Endothelial cell of umbilical vein (primary cell): ENCODE measurements at regions not wholly inside any gene's neighbourhood (a gene's known extent, or its start where the extent isn't known, plus 50 kb on each side); places are given as distances from the start of the nearest gene placed in this dataset.

Source experiments
- BruUV-seq: library from RNA; stranded (reverse); fragments of 400-500 nt; replicated peaks from 2 replicates; lab custom pipeline; 2021; lab: Mats Ljungman, UMichigan
- CTCF ChIA-PET: fragments of 300-600, 350-600 bp; sonication (Branson Sonifier 250); formaldehyde crosslinking; loops from one replicate; lab custom pipeline; 2021; ENCODE audit warnings: antibody characterized with exemption, inconsistent platforms; lab: Charles Lee
- POLR2A ChIA-PET: fragments of 300-600, 350-600 bp; sonication (Branson Sonifier 250); formaldehyde crosslinking; loops from one replicate; lab custom pipeline; 2021; ENCODE audit warnings: antibody characterized with exemption, inconsistent platforms; lab: Charles Lee
- DNase-seq: peaks from one replicate; pipeline ENCODE4 v3.0.0-alpha.2; 2011; ENCODE audit warnings: low read depth, low spot score
- FAIRE-seq: peaks from 2 replicates; lab custom pipeline; 2011; peaks lifted over from hg19 to GRCh38; lab: Jason Lieb, UNC
- H2AFZ ChIP-seq: 2 replicates; pipeline ENCODE4 v1.6.0; 2012; ENCODE audit warnings: low read depth, low read length, control low read depth, inconsistent platforms
- H3K27ac ChIP-seq: 2 replicates; pipeline ENCODE4 v1.5.1; 2011; ENCODE audit warnings: low read depth, mild to moderate bottlenecking, control low read depth, low read length, moderate library complexity; ENCODE audit not compliant: insufficient read depth
- H3K27me3 ChIP-seq, 2 experiments: 2 replicates each; pipeline versions ENCODE4 v1.6.0 to v1.6.1; 2011; ENCODE audit warnings: low read length in 2 of 2, mixed read lengths in 1 of 2; ENCODE audit not compliant: control insufficient read depth in 2 of 2, insufficient read depth in 2 of 2
- H3K36me3 ChIP-seq, 2 experiments: 2 replicates in 1 of 2; 3 replicates in 1 of 2; pipeline ENCODE4 v1.5.1; 2011; ENCODE audit warnings: low read length in 2 of 2, mild to moderate bottlenecking in 1 of 2, moderate library complexity in 1 of 2; ENCODE audit not compliant: control insufficient read depth in 2 of 2, insufficient read depth in 2 of 2; ENCODE audit errors: extremely low read depth in 1 of 2
- H3K4me1 ChIP-seq: 3 replicates; pipeline ENCODE4 v1.5.1; 2011; ENCODE audit warnings: mild to moderate bottlenecking, low read length; ENCODE audit not compliant: control insufficient read depth, insufficient read depth; ENCODE audit errors: extremely low read depth
- H3K4me2 ChIP-seq: 2 replicates; pipeline ENCODE4 v1.6.1; 2011; ENCODE audit warnings: low read length, control low read depth, mixed read lengths; ENCODE audit not compliant: insufficient read depth
- H3K4me3 ChIP-seq, 3 experiments: fragments of 200-600 bp in 1 of 3; sonication (generic), shearing (Covaris generic) in 1 of 3; replicated peaks in 1 of 3; 2 replicates each; pipeline ENCODE4 v1.5.1; 2011 to 2016; ENCODE audit warnings: control low read depth in 3 of 3, low read length in 3 of 3, mild to moderate bottlenecking in 2 of 3, inconsistent platforms in 1 of 3, low read depth in 1 of 3, moderate library complexity in 1 of 3; ENCODE audit not compliant: insufficient read depth in 1 of 3
- H3K79me2 ChIP-seq: 2 replicates; pipeline ENCODE4 v1.6.0; 2012; ENCODE audit warnings: low read length, inconsistent platforms; ENCODE audit not compliant: control insufficient read depth, insufficient read depth
- H3K9ac ChIP-seq: replicated peaks from 2 replicates; pipeline ENCODE3; 2011; ENCODE audit warnings: low read length, control low read depth; ENCODE audit not compliant: insufficient read depth; ENCODE audit errors: extremely low read depth
- H3K9me1 ChIP-seq: replicated peaks from 3 replicates; pipeline ENCODE4 v1.6.0; 2011; ENCODE audit warnings: mild to moderate bottlenecking, low read length; ENCODE audit not compliant: control insufficient read depth, insufficient read depth; ENCODE audit errors: extremely low read depth
- H3K9me3 ChIP-seq: replicated peaks from 2 replicates; pipeline ENCODE4 v1.5.1; 2012; ENCODE audit warnings: low read length, inconsistent platforms; ENCODE audit not compliant: control insufficient read depth, insufficient read depth
- H4K20me1 ChIP-seq: replicated peaks from 2 replicates; pipeline ENCODE3; 2011; ENCODE audit warnings: mild to moderate bottlenecking, low read length; ENCODE audit not compliant: control insufficient read depth, insufficient read depth; ENCODE audit errors: extremely low read depth
- EZH2 ChIP-seq: IDR thresholded peaks from 2 replicates; pipeline ENCODE4 v1.6.1; 2012; ENCODE audit warnings: borderline replicate concordance, low read depth, mild to moderate bottlenecking, moderate library complexity, low read length, inconsistent platforms; ENCODE audit not compliant: severe bottlenecking
- FOS ChIP-seq: IDR thresholded peaks from 2 replicates; pipeline ENCODE4 v1.6.1; 2011; ENCODE audit warnings: mild to moderate bottlenecking, low read length, moderate library complexity, borderline replicate concordance; ENCODE audit not compliant: insufficient read depth
- GATA2 ChIP-seq: IDR thresholded peaks from 2 replicates; pipeline ENCODE4 v1.7.0; 2011; ENCODE audit warnings: low read depth, mild to moderate bottlenecking, moderate library complexity, mixed read lengths, low read length; ENCODE audit not compliant: insufficient read length, insufficient read depth
- JUN ChIP-seq: IDR thresholded peaks from 2 replicates; pipeline ENCODE4 v1.6.1; 2011; ENCODE audit warnings: borderline replicate concordance, low read depth; ENCODE audit not compliant: insufficient read length, insufficient read depth
- MYC ChIP-seq: IDR thresholded peaks from one replicate; pipeline ENCODE4 v1.6.1; 2011; ENCODE audit warnings: mild to moderate bottlenecking, low read depth, low read length
- POLR2A ChIP-seq: IDR thresholded peaks from 2 replicates; pipeline ENCODE4 v1.6.1; 2012; ENCODE audit warnings: low read depth, mild to moderate bottlenecking, control low read depth, low read length
- POLR2AphosphoS5 ChIP-seq: IDR thresholded peaks from 2 replicates; pipeline ENCODE4 v1.6.1; 2012; ENCODE audit warnings: low read depth, mild to moderate bottlenecking, control low read depth, low read length, moderate library complexity; ENCODE audit not compliant: insufficient read depth
- dilution Hi-C: fragments of 300-500 bp; cut with MboI; formaldehyde crosslinking; loops from one replicate; pipeline ENCODE4 v1.15.0; 2019; ENCODE audit warnings: low sequenced_read_pairs; ENCODE audit not compliant: extremely low pct_ligation_motif_present
- intact Hi-C: fragments of 100-400 bp; cut with micrococcal nuclease; formaldehyde crosslinking; loops from one replicate; pipeline ENCODE4 v1.10.0; 2022
- TF ChIP-seq, protein P1 (sequence below), 2 donors: IDR thresholded peaks; 1 replicate in 1 of 2; 2 replicates in 1 of 2; pipeline ENCODE4 v1.5.1; 2011; ENCODE audit warnings: low read length in 2 of 2, mild to moderate bottlenecking in 2 of 2, moderate library complexity in 2 of 2, control low read depth in 1 of 2, inconsistent platforms in 1 of 2, low read depth in 1 of 2; ENCODE audit not compliant: insufficient read depth in 1 of 2; ENCODE audit errors: extremely low read depth in 1 of 2
- TF ChIP-seq, protein P2 (sequence below): IDR thresholded peaks from 2 replicates; pipeline ENCODE4 v1.6.1; 2011; ENCODE audit not compliant: insufficient read depth, insufficient read length

DNA sequence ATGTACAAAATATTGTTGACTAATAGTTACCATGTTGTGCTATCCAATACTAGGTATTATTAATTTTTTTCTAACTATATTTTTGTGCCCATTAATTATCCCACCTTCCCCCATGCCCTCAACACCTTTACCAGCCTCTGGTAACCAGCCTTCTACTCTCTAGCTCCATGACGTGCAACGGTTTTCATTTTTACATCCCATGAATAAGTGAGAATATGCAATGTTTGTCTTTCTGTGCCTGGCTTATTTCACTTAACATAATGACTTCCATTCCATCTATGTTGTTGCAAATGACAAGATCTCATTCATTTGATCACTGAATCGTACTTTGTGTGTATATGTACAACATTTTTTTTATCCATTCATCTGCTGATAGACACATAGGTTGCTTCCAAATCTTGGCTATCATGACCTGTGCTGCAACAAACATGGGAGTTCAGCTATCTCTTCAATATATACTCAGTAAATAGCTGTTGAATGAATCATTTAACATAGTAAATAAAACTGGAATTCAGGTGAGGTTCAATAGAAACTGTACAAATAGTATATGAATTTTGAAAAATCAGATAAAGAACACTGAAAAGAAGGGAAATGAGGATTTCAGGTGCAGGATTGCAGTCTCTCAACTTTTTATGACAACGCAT is 509.0 kb upstream of the MIR17HG start:
- Histone ChIP-seq H3K9me1 (no peaks in the 10 kb centered on the region), H3K4me2 (no peak overlapping the region), H2AFZ (no peak overlapping the region), H3K9ac (no peak overlapping the region), H3K4me3 (no peak overlapping the region), H3K36me3 (no peaks in the 10 kb centered on the region), H3K4me1 (no peaks in the 10 kb centered on the region), H3K27me3 (no peaks in the 10 kb centered on the region), H4K20me1 (no peaks in the 10 kb centered on the region), H3K9me3 (no peaks in the 10 kb centered on the region), H3K27ac (no peak overlapping the region), H3K79me2 (no peaks in the 10 kb centered on the region)
- dilution Hi-C loops (no loop called here), intact Hi-C loops (no loop called here)
- CTCF ChIA-PET = no interaction called here
- DNase-seq (no peak), FAIRE-seq (no peak)
- no peak for TF ChIP-seq JUN
- TF ChIP-seq POLR2A = no peak
- TF ChIP-seq EZH2 = no peak
- no peak for TF ChIP-seq MYC
- TF ChIP-seq GATA2 = no peak
- TF ChIP-seq, protein P1, sequence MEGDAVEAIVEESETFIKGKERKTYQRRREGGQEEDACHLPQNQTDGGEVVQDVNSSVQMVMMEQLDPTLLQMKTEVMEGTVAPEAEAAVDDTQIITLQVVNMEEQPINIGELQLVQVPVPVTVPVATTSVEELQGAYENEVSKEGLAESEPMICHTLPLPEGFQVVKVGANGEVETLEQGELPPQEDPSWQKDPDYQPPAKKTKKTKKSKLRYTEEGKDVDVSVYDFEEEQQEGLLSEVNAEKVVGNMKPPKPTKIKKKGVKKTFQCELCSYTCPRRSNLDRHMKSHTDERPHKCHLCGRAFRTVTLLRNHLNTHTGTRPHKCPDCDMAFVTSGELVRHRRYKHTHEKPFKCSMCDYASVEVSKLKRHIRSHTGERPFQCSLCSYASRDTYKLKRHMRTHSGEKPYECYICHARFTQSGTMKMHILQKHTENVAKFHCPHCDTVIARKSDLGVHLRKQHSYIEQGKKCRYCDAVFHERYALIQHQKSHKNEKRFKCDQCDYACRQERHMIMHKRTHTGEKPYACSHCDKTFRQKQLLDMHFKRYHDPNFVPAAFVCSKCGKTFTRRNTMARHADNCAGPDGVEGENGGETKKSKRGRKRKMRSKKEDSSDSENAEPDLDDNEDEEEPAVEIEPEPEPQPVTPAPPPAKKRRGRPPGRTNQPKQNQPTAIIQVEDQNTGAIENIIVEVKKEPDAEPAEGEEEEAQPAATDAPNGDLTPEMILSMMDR (IDR thresholded peaks at IDR 0.05; ENCODE audit: extremely low read depth in 1 of 2, insufficient read depth in 1 of 2, low read depth in 1 of 2, low read length in 2 of 2) = no peak
- TF ChIP-seq, protein P2, sequence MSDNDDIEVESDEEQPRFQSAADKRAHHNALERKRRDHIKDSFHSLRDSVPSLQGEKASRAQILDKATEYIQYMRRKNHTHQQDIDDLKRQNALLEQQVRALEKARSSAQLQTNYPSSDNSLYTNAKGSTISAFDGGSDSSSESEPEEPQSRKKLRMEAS = no peak
- no peak for TF ChIP-seq POLR2AphosphoS5
- no peak for TF ChIP-seq FOS
- no TSS peak for BruUV-seq
- POLR2A ChIA-PET = no interaction called here
